HG03565 (cell line): ENCODE measurements at regions not wholly inside any gene's neighbourhood (a gene's known extent, or its start where the extent isn't known, plus 50 kb on each side); places are given as distances from the start of the nearest gene placed in this dataset.

ENCODE experiments used
- ATAC-seq: cut with Tn5 transposase; IDR thresholded peaks from one replicate; pipeline ENCODE4 v1.9.1; 2021; ENCODE audit warnings: mild to moderate bottlenecking, moderate library complexity; ENCODE audit not compliant: unreplicated experiment

DNA sequence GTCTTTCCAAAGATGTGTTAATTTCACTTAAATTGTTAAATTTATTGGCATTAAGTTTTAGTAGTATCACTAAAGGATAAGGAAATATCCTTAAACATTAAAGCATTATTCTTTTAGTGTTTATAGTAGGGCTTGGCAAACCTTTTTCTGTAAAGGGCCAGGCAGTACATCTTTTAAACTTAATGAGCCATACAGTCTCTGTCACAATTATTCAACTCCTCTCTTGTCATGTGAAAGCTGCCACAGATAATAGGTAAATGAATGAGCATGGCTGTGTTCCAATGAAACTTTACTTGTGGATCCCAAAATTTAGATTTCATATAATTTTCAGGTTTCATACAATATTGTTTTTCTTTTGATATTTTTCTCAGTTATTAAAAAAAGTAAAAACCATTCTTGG lies 268.2 kb upstream of the C11orf87 start:
- no peak for ATAC-seq

DNA sequence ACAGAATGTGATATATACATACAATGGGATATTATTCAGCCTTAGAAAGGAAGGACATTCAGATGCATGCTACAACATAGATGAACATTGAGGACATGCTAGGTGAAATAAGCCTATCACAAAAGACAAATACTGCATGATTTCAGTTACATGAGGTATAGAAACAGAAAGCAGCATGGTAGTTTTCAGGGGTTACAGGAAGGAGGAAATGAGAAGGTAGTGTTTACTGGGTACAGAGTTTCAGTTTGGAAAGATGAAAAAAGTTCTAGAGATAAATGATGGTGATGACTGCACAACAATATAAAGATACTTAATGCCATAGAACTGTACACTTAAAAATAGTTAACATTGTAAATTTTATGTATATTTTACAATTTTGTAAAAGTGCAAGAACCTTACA lies 266.7 kb upstream of the C11orf87 start:
- no peak for ATAC-seq

GRCh38 chr11:109165035-109165434 lies 257.0 kb upstream of the C11orf87 start:
- no peak for ATAC-seq

GRCh38 chr11:109166441-109166840 lies 255.5 kb upstream of the C11orf87 start:
- no peak for ATAC-seq

DNA sequence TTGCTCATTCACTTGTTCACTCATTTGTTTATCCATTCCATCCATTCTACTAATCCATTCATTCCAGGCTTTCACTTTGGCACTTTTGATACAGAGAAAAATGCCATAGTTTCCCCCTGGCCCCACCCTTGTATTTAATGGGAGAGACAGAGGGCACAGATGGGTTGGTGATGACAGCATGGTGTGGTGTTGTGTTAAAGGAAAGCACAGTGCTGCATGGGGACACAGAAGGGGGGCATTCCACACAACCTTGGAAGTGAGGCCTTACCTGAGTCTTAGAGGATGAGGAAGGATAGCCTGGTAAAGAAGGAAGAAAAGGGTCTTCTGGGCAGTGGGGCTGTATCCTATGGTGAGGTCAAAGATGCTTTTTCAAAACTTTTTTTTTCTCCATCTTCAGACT lies 248.5 kb upstream of the C11orf87 start:
- no peak for ATAC-seq

DNA sequence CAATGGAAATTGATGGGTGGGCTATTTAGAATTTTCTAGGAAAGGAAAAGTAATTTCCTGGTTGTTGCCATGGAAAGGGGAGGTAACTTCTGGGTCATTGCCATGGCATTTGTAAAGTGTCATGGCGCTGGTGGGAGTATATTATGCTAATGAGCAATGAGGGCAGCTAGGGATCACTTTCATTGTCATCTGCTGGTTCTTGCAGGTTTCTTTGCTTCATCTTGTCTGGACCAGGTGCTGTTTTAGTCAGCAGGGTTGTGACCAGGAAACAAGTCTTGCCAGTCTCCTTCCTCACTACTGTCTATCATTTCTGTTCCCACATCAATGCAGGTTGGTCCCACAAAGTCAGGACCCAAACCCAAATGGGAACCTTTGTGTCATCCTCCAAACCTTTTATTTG lies 237.6 kb upstream of the C11orf87 start:
- no peak for ATAC-seq

GRCh38 chr11:109192864-109193263 lies 229.1 kb upstream of the C11orf87 start:
- ATAC-seq: no peak

DNA sequence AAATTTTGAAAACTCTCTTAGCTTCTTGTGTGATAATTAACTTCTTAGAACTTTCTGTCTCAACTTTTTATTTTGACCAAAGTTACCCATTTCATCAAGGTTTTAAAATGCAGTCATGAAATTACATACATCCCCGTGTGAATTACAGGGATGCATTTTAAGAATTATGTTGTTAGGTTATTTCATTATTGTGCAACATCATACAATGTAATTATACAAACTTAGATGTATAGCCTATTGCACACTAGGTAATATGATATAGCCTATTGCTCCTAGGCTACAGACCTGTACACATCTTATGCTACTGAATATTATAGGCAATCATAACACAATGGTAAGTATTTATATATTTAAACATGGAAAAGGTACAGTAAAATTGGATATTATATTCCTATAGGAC lies 228.1 kb upstream of the C11orf87 start:
- no peak for ATAC-seq

DNA sequence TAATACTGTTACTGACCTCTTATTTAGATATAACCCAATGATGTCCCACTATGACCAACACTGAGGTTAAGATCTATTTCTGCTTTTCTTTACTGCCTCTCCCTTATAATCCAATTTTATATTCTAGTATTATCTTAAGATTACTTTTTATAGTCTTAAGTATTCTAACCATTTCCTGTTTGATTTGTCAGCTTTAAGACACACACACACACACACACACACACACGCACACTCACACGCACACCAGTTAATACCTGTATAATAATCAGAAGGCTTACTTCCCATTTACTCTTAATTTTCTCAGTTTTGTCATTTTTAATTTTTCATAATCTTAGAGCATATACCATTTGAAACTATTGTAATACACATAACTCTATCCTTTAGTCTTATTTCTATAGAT lies 226.0 kb upstream of the C11orf87 start:
- ATAC-seq: no peak

GRCh38 chr11:109197656-109198055 lies 224.3 kb upstream of the C11orf87 start:
- no peak for ATAC-seq

DNA sequence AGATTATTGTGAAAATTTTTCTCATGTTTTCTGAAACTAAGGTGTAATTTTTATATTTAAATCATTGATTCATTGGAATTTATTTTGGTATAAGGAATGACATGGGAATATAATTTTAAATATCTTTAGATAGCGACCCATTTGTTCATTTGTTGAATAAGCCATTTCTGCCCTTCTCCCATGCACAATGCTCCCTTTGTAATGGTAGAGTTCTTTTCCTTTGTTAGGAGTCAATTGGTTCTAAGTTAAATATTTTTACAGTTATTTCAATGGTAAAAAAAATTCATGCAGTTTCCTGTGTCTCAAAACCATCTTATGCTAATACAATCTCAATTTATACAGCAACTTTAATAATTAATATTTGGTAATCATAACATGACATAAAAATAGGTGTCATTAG lies 218.8 kb upstream of the C11orf87 start:
- ATAC-seq: no peak

- no peak for ATAC-seq
Observed at GRCh38 chr11:109205312-109205711, 216.7 kb upstream of the C11orf87 start.

DNA sequence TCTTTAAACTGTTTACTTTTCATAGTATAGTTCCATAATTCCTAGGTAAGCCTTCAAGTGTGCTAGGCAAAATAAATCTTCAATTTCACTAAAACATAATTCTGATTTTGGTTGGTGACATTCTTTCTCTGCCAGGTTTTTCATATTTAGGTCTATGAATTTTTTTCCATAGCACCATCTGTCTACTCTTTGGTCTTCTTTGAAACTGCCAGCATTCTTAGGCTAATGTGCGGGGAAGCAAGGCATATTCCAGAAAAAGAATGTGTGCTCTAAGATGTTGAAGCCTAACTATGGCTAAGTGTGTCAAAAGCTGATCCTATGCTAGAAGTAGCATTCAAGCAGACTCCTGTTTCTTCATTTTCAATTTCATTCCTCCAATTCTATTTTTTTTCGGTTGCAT lies 213.9 kb upstream of the C11orf87 start:
- ATAC-seq: no peak

DNA sequence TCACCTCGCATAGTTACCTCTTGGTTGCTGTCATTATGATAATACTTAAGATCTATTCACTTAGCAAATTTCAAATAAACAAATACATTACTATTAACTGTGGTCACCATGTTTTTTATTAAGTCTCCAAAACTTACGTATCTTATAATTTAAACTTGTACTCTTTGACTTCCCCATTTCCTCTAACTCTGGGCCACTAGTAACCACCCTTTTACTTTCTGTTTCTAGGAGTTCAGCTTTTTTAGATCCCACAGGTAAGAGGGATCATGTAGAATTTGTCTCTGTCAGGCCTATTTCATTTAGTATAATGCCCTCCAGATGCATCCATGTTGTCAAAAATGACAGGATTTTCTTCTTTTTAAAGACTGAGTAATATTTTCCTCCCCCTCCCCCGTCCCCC lies 212.4 kb upstream of the C11orf87 start:
- ATAC-seq: no peak

DNA sequence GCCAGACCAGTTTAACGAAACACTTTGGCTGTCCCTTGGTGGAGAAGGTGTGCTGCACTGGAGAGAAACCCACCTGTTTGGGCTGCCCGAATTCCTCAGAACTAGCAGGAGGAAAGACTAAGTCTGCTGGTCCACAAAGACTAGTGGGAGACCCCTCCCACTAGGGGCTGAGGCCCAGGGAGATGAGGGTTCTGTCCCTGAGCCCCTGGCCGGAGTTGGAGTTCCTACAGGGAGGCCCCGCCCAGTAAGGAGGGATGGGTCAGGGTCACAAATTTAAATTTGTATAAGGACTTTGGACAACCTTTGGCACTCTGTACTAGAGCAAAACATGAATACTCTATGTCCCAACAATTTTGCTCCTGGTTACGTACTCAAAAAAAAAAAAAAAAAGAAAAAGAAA lies 200.8 kb upstream of the C11orf87 start:
- ATAC-seq: no peak

DNA sequence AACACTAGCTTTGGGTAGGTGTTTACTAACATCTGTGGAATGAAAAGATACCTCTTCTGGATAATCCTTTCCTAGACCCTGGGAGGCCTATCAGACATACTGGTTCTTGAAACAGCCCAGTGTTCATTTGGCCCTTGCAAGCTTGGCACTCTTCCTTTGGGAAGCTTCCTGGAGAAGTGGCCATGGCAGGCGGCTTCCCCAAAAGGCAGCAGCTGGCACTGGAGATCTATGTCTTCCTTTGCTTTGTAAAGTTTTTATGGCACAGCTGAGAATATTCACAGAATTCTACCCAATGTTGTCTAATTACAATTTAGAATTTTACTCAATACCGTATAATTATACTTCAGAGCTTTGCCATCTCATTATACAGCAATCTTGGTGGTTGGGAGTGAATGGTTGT lies 199.2 kb upstream of the C11orf87 start:
- no peak for ATAC-seq

GRCh38 chr11:109223451-109223850 lies 198.5 kb upstream of the C11orf87 start:
- ATAC-seq: no peak

- no peak for ATAC-seq
Observed at GRCh38 chr11:109229682-109230081, 192.3 kb upstream of the C11orf87 start.

GRCh38 chr11:109236188-109236587 lies 185.8 kb upstream of the C11orf87 start:
- ATAC-seq: no peak

DNA sequence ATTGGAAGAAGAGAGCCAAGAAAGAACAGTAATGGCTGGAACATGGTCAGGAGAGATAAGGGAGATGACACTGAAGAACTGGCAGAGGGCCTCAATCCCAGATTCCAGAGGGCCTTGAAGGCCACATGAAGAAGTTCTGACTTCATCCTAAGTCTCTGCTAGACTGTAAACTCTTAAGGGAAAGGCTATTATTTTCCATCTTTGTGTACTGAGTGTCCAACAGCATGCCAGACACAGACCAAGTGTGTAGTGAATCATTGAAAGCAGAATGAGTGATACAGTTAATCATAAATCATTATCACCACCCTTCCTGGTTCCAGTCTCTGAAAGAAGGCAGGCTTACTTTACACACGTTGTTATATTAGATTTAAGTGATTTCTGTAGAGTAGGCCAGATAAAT lies 185.3 kb upstream of the C11orf87 start:
- no peak for ATAC-seq

GRCh38 chr11:109237636-109238035 lies 184.4 kb upstream of the C11orf87 start:
- ATAC-seq: no peak

DNA sequence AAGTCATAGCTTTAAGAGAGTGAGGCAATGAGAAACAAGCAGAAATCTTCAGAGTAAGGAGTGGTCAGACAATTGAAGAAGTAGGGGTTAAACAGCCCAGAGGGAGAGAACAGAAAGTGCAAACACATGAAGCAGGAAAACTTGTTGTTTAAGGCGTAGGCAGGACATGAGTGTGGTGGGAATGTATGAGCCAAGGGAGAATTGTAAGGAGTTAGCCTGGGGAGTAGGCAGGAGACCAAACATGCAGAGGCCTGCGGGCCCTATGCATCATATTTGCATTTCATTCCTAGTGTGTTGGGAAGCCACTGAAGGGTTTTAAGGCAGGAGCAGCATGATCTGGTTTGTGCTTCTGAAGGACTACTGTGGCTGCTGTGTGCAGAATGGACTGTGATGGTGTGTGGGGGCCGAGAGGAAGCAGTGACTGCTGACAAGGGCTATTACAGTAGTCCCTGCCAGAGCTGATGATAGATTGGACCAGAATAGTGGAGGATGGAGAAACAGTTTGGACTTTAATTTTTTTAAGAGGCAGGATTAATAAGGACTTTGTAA lies 179.9 kb upstream of the C11orf87 start:
- ATAC-seq: no peak

DNA sequence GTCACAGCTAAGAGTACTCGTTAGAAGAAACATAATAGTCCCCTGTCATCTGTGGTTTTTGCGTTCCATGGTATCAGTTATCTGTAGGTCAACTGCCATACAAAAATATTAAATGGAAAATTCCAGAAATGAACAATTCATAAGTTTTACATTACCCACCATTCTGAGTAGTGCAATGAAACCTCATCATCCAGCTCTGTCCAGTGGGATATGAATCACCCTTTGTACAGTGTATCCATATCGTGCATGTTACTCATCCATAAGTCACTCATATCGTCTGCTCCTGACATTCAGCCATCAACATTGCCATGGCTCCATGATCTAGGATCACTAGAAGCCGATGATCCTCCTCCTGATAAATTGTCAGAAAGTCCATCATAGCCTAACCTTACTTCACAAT lies 174.9 kb upstream of the C11orf87 start:
- no peak for ATAC-seq

DNA sequence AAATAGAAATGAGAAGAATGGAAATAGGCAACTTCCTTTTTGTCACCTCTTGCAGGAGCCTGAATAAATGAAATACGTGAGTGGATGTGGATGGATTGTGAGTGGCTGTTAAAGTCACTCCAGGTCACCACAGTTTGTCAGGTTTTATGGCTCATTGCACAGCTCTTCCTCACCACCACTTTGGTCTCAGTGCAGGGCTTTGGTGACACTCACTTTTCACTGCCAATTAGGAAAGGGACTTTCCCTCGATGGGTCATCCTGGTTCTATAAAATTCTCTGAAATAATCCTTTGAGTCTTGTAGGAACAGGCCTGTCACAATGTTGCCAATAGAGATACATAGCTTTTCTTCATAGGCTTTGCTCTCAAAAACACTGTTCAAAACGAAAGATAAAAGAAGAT lies 172.4 kb upstream of the C11orf87 start:
- ATAC-seq: no peak
